ENCODE measurements at regions not wholly inside any gene's neighbourhood (a gene's known extent, or its start where the extent isn't known, plus 50 kb on each side); places are given as distances from the start of the nearest gene placed in this dataset.

- no peak for TF ChIP-seq CTCF (IDR thresholded peaks at IDR 0.05; ENCODE audit: low read depth, low read length)
- TF ChIP-seq EZH2phosphoT487 (IDR thresholded peaks at IDR 0.05; ENCODE audit: low read depth), result no peak
Measured at GRCh38 chr2:43003702-43004101, 211.3 kb upstream of the HAAO start.
